Epithelial cell of proximal tubule (primary cell): ENCODE measurements at regions not wholly inside any gene's neighbourhood (a gene's known extent, or its start where the extent isn't known, plus 50 kb on each side); places are given as distances from the start of the nearest gene placed in this dataset.

Experiments used
- DNase-seq: peaks from one replicate; pipeline ENCODE4 v3.0.0-alpha.2; 2011; ENCODE audit warnings: low read depth
- H3K4me3 ChIP-seq: 2 replicates; pipeline ENCODE4 v1.5.1; 2011; ENCODE audit warnings: low read depth, mild to moderate bottlenecking, low read length
- TF ChIP-seq, protein P1 (sequence below): conservative IDR thresholded peaks from 2 replicates; pipeline ENCODE4 v1.5.1; 2012; ENCODE audit warnings: low read depth, mild to moderate bottlenecking, low read length

DNA sequence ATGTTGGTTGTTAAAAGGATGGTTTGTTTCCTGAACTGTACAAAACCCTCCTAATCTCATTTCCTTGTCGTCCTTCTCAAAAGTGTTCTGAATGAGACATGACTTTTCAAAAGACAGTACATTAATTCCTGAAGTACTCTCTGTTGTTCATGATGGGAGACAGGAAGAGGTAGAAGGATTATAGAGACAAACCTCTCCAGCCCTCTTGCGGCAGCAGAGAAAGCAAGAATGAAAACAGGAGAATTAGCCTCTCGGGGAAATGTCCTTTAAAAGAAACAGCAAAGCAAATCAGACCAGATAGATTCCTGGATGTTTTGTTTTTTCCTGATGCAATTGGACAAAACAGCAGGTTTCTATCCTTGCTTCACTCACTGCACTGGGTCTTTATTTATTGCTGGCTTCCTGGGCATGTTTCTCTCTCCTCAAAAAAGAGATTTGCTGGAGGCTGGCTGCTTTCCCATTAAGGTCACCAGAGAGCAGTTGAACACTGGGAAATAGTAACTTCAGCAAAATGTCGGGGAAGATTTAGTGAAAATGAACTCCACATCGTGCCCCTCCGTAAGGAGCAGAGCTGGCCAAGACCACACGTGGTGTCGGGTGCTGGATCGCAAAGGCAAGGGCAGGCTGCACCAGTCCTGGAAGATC, 145.8 kb upstream of the SYT6 start:
- no peak overlapping the region for H3K4me3 ChIP-seq
- TF ChIP-seq, protein P1, sequence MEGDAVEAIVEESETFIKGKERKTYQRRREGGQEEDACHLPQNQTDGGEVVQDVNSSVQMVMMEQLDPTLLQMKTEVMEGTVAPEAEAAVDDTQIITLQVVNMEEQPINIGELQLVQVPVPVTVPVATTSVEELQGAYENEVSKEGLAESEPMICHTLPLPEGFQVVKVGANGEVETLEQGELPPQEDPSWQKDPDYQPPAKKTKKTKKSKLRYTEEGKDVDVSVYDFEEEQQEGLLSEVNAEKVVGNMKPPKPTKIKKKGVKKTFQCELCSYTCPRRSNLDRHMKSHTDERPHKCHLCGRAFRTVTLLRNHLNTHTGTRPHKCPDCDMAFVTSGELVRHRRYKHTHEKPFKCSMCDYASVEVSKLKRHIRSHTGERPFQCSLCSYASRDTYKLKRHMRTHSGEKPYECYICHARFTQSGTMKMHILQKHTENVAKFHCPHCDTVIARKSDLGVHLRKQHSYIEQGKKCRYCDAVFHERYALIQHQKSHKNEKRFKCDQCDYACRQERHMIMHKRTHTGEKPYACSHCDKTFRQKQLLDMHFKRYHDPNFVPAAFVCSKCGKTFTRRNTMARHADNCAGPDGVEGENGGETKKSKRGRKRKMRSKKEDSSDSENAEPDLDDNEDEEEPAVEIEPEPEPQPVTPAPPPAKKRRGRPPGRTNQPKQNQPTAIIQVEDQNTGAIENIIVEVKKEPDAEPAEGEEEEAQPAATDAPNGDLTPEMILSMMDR, result no peak
- no peak for DNase-seq

DNA sequence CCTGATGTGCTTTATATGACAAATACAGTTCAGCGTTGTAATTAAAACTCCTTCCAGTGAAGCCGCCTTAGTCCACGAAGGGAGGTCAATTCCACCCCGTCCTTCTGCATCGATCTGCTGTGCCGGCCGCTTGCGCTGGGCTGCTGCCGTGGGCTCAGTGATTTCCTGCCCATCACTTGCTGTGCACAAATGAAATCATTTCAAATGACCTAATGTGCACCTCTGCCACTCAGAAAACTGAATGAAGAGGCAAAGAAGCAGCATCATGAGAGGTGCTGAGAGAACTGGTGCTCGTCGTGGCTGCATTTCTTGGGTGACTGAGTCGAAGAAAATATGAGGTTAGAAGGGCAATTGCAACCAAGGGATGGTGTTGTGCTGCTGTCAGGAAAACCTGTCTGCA, 144.3 kb upstream of the SYT6 start:
- TF ChIP-seq, protein P1, result no peak
- H3K4me3 ChIP-seq, result no peak overlapping the region
- DNase-seq, result no peak

DNA sequence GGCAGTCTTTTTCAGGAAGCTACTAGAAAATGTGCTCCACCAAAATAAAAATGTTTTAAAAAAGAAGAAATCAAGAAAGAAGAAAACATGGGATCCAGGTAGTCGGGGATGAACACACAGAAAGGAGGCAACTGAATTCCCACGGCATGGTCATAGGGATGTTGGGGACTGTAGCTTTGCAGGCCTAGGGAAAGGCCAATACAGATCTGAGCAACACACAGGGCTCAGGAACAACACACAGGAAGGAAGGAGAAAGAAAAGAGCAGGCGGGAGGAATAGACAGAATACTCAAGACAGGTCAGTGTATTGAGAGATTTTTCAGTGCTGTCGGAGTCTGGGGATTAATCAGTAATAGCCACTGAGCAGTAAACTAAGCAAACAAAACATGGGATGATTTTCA, 142.7 kb upstream of the SYT6 start:
- no peak for DNase-seq
- TF ChIP-seq, protein P1, result no peak
- no peak overlapping the region for H3K4me3 ChIP-seq

DNA sequence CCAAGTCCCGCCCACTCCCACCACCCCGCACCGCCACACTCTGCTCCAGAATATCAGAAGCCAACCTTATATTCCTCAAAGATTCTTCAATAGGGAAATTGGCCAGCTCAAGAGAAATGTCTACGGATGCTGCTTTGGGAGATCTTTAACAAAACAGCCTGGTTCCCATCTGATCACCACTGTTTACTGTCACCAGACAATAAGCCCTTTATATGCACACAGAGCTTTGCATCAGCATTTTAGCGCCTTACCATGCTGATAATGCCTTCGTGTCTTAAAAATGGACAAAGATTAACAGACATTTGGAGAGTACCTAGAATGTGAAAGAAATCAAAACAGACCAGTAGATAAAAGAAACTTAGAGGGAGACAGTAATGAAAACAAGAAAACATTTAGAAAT, 141.7 kb upstream of the SYT6 start:
- TF ChIP-seq, protein P1, result no peak
- no peak overlapping the region for H3K4me3 ChIP-seq
- no peak for DNase-seq

DNA sequence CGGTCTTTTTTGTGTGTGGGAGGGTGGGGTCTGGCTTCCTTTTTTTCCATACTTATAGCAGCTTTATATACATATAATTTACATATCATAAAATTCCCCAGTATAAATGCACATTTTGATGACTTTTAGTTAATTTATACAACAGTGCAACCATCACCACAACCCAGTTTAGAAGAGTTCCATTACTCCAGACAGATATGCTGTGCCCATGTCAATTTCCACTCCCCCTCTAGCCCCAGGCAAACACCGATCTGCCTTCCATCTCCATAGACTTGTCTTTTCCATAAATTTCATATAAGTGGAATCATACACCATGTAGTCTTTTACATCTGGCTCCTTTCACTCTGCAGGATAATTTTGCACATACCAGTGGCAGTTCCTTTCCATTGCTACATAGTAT, 139.2 kb upstream of the SYT6 start:
- TF ChIP-seq, protein P1, result no peak
- no peak for DNase-seq
- no peak overlapping the region for H3K4me3 ChIP-seq

DNA sequence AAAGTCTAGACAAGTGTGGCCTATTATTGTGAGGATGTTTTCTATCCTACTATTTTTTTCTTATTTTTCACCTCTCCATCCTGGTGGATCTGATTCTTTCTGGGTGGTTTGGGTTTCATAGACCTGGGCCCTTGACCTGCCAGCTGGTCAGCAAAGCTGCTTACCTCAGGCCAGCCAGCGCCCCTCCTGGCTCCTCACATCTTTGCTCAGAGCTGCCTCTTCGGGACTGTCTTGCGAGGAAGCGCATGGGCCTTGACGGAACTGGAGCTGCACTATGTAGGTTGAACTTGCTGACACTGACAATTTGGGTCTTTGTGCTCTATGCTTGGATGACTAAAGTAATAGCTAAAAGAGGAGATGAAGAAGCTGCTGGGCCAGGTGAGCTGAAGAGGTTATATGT, 138.5 kb upstream of the SYT6 start:
- DNase-seq, result no peak
- H3K4me3 ChIP-seq, result no peak overlapping the region
- TF ChIP-seq, protein P1, result no peak

DNA sequence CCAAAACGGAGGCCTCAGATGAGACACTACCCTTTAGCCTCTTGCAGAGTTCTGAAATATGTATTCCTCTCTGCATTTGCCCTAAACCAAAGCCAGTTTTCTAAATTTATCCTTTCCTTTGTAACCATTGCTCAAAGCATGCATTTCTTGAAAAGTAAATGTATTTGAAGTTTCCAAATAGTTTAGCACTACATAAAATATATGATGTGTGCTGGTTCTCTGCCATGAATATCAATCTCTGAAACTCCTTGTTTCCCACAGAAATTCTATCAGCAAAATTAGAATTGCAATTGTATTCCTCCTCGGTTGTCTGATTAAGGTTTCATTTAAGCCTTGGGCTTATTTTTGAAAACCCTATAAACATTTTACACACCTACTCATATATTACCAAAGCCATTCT, 137.1 kb upstream of the SYT6 start:
- no peak for DNase-seq
- H3K4me3 ChIP-seq, result no peak overlapping the region
- TF ChIP-seq, protein P1, result no peak
